ENCODE measurements at regions not wholly inside any gene's neighbourhood (a gene's known extent, or its start where the extent isn't known, plus 50 kb on each side); places are given as distances from the start of the nearest gene placed in this dataset.

GRCh38 chr15:69578252-69578651 is 125.6 kb downstream of the RPLP1 start:
- TF ChIP-seq CTCF (conservative IDR thresholded peaks at IDR 0.05 in 1 of 2, IDR thresholded peaks at IDR 0.05 in 1 of 2; ENCODE audit: low read depth in 1 of 2, low read length in 2 of 2) (no peak), EZH2 (IDR thresholded peaks at IDR 0.05; ENCODE audit: low read length, missing control alignments) (no peak)
